ENCODE measurements at regions not wholly inside any gene's neighbourhood (a gene's known extent, or its start where the extent isn't known, plus 50 kb on each side); places are given as distances from the start of the nearest gene placed in this dataset.

- peaks cover 2% of the 10 kb centered on the region for H3K27me3 Mint-ChIP-seq (ENCODE audit: unreplicated experiment)
These were observed 65.3 kb upstream of the WDR1 start for GRCh38 chr4:10181745-10182445.

GRCh38 chr4:10180927-10181744, 64.5 kb upstream of the WDR1 start:
- no peaks in the 10 kb centered on the region for H3K4me1 Mint-ChIP-seq (ENCODE audit: unreplicated experiment)
- peaks cover 2% of the 10 kb centered on the region for H3K27me3 Mint-ChIP-seq (ENCODE audit: unreplicated experiment)
- TF ChIP-seq CTCF (IDR thresholded peaks at IDR 0.05): no peak
- no peaks in the 10 kb centered on the region for H3K9me3 Mint-ChIP-seq (ENCODE audit: unreplicated experiment)
- H3K4me3 Mint-ChIP-seq (ENCODE audit: unreplicated experiment): no peak overlapping the region
- H3K27ac Mint-ChIP-seq (ENCODE audit: unreplicated experiment): no peak overlapping the region
- no peaks in the 10 kb centered on the region for H3K36me3 Mint-ChIP-seq (ENCODE audit: unreplicated experiment)
- no peak for DNase-seq (ENCODE audit: extremely low spot score, unreplicated experiment)

More at GRCh38 chr4:10181745-10182445, 65.3 kb upstream of the WDR1 start:
- Mint-ChIP-seq H3K4me1 (ENCODE audit: unreplicated experiment) (no peaks in the 10 kb centered on the region), H3K27ac (ENCODE audit: unreplicated experiment) (no peak overlapping the region), H3K9me3 (ENCODE audit: unreplicated experiment) (no peaks in the 10 kb centered on the region), H3K4me3 (ENCODE audit: unreplicated experiment) (no peak overlapping the region), H3K36me3 (ENCODE audit: unreplicated experiment) (no peaks in the 10 kb centered on the region)
- DNase-seq (ENCODE audit: extremely low spot score, unreplicated experiment): no peak
- TF ChIP-seq CTCF (IDR thresholded peaks at IDR 0.05): no peak

GRCh38 chr4:10180603-10180926, 64.0 kb upstream of the WDR1 start:
- H3K27me3 Mint-ChIP-seq (ENCODE audit: unreplicated experiment): peaks cover 2% of the 10 kb centered on the region
- no peak for TF ChIP-seq CTCF (IDR thresholded peaks at IDR 0.05)
- H3K4me3 Mint-ChIP-seq (ENCODE audit: unreplicated experiment): no peak overlapping the region
- DNase-seq (ENCODE audit: extremely low spot score, unreplicated experiment): no peak
- no peaks in the 10 kb centered on the region for H3K4me1 Mint-ChIP-seq (ENCODE audit: unreplicated experiment)
- no peak overlapping the region for H3K27ac Mint-ChIP-seq (ENCODE audit: unreplicated experiment)
- H3K9me3 Mint-ChIP-seq (ENCODE audit: unreplicated experiment): no peaks in the 10 kb centered on the region
- H3K36me3 Mint-ChIP-seq (ENCODE audit: unreplicated experiment): no peaks in the 10 kb centered on the region

GRCh38 chr4:10179957-10180602, 63.5 kb upstream of the WDR1 start:
- no peak for DNase-seq (ENCODE audit: extremely low spot score, unreplicated experiment)
- no peaks in the 10 kb centered on the region for H3K36me3 Mint-ChIP-seq (ENCODE audit: unreplicated experiment)
- TF ChIP-seq CTCF (IDR thresholded peaks at IDR 0.05): no peak
- no peak overlapping the region for H3K4me3 Mint-ChIP-seq (ENCODE audit: unreplicated experiment)
- H3K27me3 Mint-ChIP-seq (ENCODE audit: unreplicated experiment): no peaks in the 10 kb centered on the region
- H3K4me1 Mint-ChIP-seq (ENCODE audit: unreplicated experiment): no peaks in the 10 kb centered on the region
- no peaks in the 10 kb centered on the region for H3K9me3 Mint-ChIP-seq (ENCODE audit: unreplicated experiment)
- H3K27ac Mint-ChIP-seq (ENCODE audit: unreplicated experiment): no peak overlapping the region

- Mint-ChIP-seq H3K27ac (ENCODE audit: unreplicated experiment) (no peak overlapping the region), H3K27me3 (ENCODE audit: unreplicated experiment) (no peaks in the 10 kb centered on the region), H3K4me1 (ENCODE audit: unreplicated experiment) (no peaks in the 10 kb centered on the region), H3K36me3 (ENCODE audit: unreplicated experiment) (no peaks in the 10 kb centered on the region), H3K4me3 (ENCODE audit: unreplicated experiment) (no peak overlapping the region), H3K9me3 (ENCODE audit: unreplicated experiment) (no peaks in the 10 kb centered on the region)
- no peak for DNase-seq (ENCODE audit: extremely low spot score, unreplicated experiment)
- no peak for TF ChIP-seq CTCF (IDR thresholded peaks at IDR 0.05)
These were observed 62.2 kb upstream of the WDR1 start for GRCh38 chr4:10178763-10179162.
